Suprapubic skin (tissue), 3 donors: ENCODE measurements at regions not wholly inside any gene's neighbourhood (a gene's known extent, or its start where the extent isn't known, plus 50 kb on each side); places are given as distances from the start of the nearest gene placed in this dataset.

Experiments
- CTCF ChIP-seq, 2 donors: fragments of 200-600 bp in 1 of 2; fragments of 450-650 bp in 1 of 2; sonication (generic) in 1 of 2; IDR thresholded peaks; one replicate each; pipeline ENCODE4 v1.5.1; 2016 to 2019; ENCODE audit warnings: antibody characterized with exemption in 2 of 2, mild to moderate bottlenecking in 1 of 2, moderate library complexity in 1 of 2
- EP300 ChIP-seq: sonication (generic); formaldehyde crosslinking; IDR thresholded peaks from one replicate; pipeline ENCODE4 v1.6.1; 2017; ENCODE audit warnings: antibody characterized with exemption
- POLR2A ChIP-seq, 2 donors: fragments of 450-650 bp; IDR thresholded peaks; one replicate each; pipeline ENCODE4 v1.6.1; 2017; ENCODE audit warnings: antibody characterized with exemption in 2 of 2, mild to moderate bottlenecking in 2 of 2, moderate library complexity in 2 of 2

GRCh38 chr1:217240656-217241055 is 390.2 kb downstream of the GPATCH2 start:
- TF ChIP-seq CTCF (IDR thresholded peaks at IDR 0.05) (no peak), POLR2A (IDR thresholded peaks at IDR 0.05) (no peak), EP300 (no peak)
